ENCODE measurements at regions not wholly inside any gene's neighbourhood (a gene's known extent, or its start where the extent isn't known, plus 50 kb on each side); places are given as distances from the start of the nearest gene placed in this dataset.

- TF ChIP-seq CTCF (IDR thresholded peaks at IDR 0.05; ENCODE audit: extremely low read depth, low read depth, low read length) = no peak
- peak overlapping the region; percentile 88 for H3K27ac ChIP-seq (ENCODE audit: low read depth, low read length)
- H3K4me3 ChIP-seq (ENCODE audit: insufficient read depth, low read length) = no peak overlapping the region
- no peak for DNase-seq (ENCODE audit: insufficient read length, low spot score, missing footprints)
- H4K20me1 ChIP-seq (ENCODE audit: insufficient read depth, low read length) = peaks cover 9% of the 10 kb centered on the region
- H3K4me2 ChIP-seq (ENCODE audit: insufficient read depth, low read length) = peak overlapping the region; percentile 3
- no peaks in the 10 kb centered on the region for H3K9me3 ChIP-seq (ENCODE audit: low read depth, low read length)
- no peak overlapping the region for H2AFZ ChIP-seq (ENCODE audit: low read length)
- peaks cover 70% of the 10 kb centered on the region for H3K4me1 ChIP-seq (ENCODE audit: insufficient read depth, low read length)
- peaks cover 4% of the 10 kb centered on the region for H3K36me3 ChIP-seq (ENCODE audit: insufficient read depth, low read length)
- H3K79me2 ChIP-seq (ENCODE audit: insufficient read depth, low read length) = peaks cover 91% of the 10 kb centered on the region
- no peaks in the 10 kb centered on the region for H3K27me3 ChIP-seq (ENCODE audit: insufficient read depth, low read length)
Measured at GRCh38 chr6:56807326-56807988, 147.4 kb upstream of the BEND6 start.

GRCh38 chr6:56806368-56806767 lies 148.5 kb upstream of the BEND6 start:
- Histone ChIP-seq H3K4me2 (ENCODE audit: insufficient read depth, low read length) (peak overlapping the region; percentile 61), H3K4me1 (ENCODE audit: insufficient read depth, low read length) (peaks cover 72% of the 10 kb centered on the region), H3K27me3 (ENCODE audit: insufficient read depth, low read length) (no peaks in the 10 kb centered on the region), H2AFZ (ENCODE audit: low read length) (no peak overlapping the region), H3K36me3 (ENCODE audit: insufficient read depth, low read length) (peaks cover 4% of the 10 kb centered on the region), H4K20me1 (ENCODE audit: insufficient read depth, low read length) (peaks cover 9% of the 10 kb centered on the region), H3K9me3 (ENCODE audit: low read depth, low read length) (no peaks in the 10 kb centered on the region), H3K4me3 (ENCODE audit: insufficient read depth, low read length) (no peak overlapping the region), H3K79me2 (ENCODE audit: insufficient read depth, low read length) (peaks cover 90% of the 10 kb centered on the region), H3K27ac (ENCODE audit: low read depth, low read length) (peak overlapping the region; percentile 88)
- DNase-seq (ENCODE audit: insufficient read length, low spot score, missing footprints) = no peak
- no peak for TF ChIP-seq CTCF (IDR thresholded peaks at IDR 0.05; ENCODE audit: extremely low read depth, low read depth, low read length)

- Histone ChIP-seq H3K27ac (ENCODE audit: low read depth, low read length) (peak overlapping the region; percentile 88), H3K27me3 (ENCODE audit: insufficient read depth, low read length) (no peaks in the 10 kb centered on the region), H2AFZ (ENCODE audit: low read length) (no peak overlapping the region), H3K79me2 (ENCODE audit: insufficient read depth, low read length) (peaks cover 90% of the 10 kb centered on the region), H4K20me1 (ENCODE audit: insufficient read depth, low read length) (peaks cover 6% of the 10 kb centered on the region), H3K36me3 (ENCODE audit: insufficient read depth, low read length) (peaks cover 4% of the 10 kb centered on the region), H3K4me1 (ENCODE audit: insufficient read depth, low read length) (peaks cover 72% of the 10 kb centered on the region), H3K9me3 (ENCODE audit: low read depth, low read length) (no peaks in the 10 kb centered on the region), H3K4me3 (ENCODE audit: insufficient read depth, low read length) (no peak overlapping the region), H3K4me2 (ENCODE audit: insufficient read depth, low read length) (peak overlapping the region; percentile 61)
- no peak for TF ChIP-seq CTCF (IDR thresholded peaks at IDR 0.05; ENCODE audit: extremely low read depth, low read depth, low read length)
- no peak for DNase-seq (ENCODE audit: insufficient read length, low spot score, missing footprints)
Measured at GRCh38 chr6:56804996-56805395, 149.9 kb upstream of the BEND6 start.

GRCh38 chr6:56803594-56803993 lies 151.3 kb upstream of the BEND6 start:
- no peak for DNase-seq (ENCODE audit: insufficient read length, low spot score, missing footprints)
- Histone ChIP-seq H4K20me1 (ENCODE audit: insufficient read depth, low read length) (peaks cover 6% of the 10 kb centered on the region), H3K27me3 (ENCODE audit: insufficient read depth, low read length) (no peaks in the 10 kb centered on the region), H3K27ac (ENCODE audit: low read depth, low read length) (peak overlapping the region; percentile 88), H3K4me2 (ENCODE audit: insufficient read depth, low read length) (peak overlapping the region; percentile 26), H3K36me3 (ENCODE audit: insufficient read depth, low read length) (peaks cover 4% of the 10 kb centered on the region), H2AFZ (ENCODE audit: low read length) (no peak overlapping the region), H3K79me2 (ENCODE audit: insufficient read depth, low read length) (peaks cover 95% of the 10 kb centered on the region), H3K4me3 (ENCODE audit: insufficient read depth, low read length) (peak overlapping the region; percentile 0), H3K9me3 (ENCODE audit: low read depth, low read length) (no peaks in the 10 kb centered on the region), H3K4me1 (ENCODE audit: insufficient read depth, low read length) (peaks cover 65% of the 10 kb centered on the region)
- no peak for TF ChIP-seq CTCF (IDR thresholded peaks at IDR 0.05; ENCODE audit: extremely low read depth, low read depth, low read length)

Measured in osteoblast (primary cell).